ENCODE measurements at regions not wholly inside any gene's neighbourhood (a gene's known extent, or its start where the extent isn't known, plus 50 kb on each side); places are given as distances from the start of the nearest gene placed in this dataset.

DNA sequence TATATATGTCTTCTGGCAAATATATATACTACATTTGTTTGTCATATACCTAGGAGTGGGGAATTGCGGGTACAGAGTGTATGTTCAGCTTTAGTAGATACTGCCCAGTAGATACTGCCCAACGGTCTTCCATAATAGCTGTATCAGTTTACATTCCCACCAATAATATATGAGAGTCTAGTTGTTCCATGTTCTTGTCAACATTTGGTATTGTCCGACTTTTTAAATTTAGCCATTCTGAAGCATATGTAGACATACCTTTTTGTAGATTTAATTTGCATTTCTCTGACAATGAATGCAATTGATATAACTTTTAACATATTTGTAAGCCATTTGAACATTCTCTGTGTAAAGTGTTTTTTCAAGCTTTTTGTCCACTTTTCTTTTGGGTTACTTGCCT, 99.0 kb upstream of the HIVEP3 start:
- H3K27ac ChIP-seq (ENCODE audit: low read length), result no peak overlapping the region
- no peaks in the 10 kb centered on the region for H3K9me3 ChIP-seq (ENCODE audit: low read length)
- no peaks in the 10 kb centered on the region for H3K79me2 ChIP-seq (ENCODE audit: low read length)
- H3K4me1 ChIP-seq (ENCODE audit: low read length), result no peaks in the 10 kb centered on the region
- no peaks in the 10 kb centered on the region for H4K20me1 ChIP-seq (ENCODE audit: insufficient read depth, low read depth, low read length)
- DNase-seq, result no peak
- H3K4me2 ChIP-seq (ENCODE audit: low read depth, low read length, poor library complexity, severe bottlenecking), result no peak overlapping the region
- no peak overlapping the region for H3K4me3 ChIP-seq (ENCODE audit: low read length)
- H2AFZ ChIP-seq (ENCODE audit: low read length), result no peak overlapping the region
- no peaks in the 10 kb centered on the region for H3K9me2 ChIP-seq (replicated peaks; ENCODE audit: insufficient read depth, low read length)
- no peak overlapping the region for H3K9ac ChIP-seq (ENCODE audit: low read length)
- H3K27me3 ChIP-seq (ENCODE audit: low read length), result no peaks in the 10 kb centered on the region
- H3K36me3 ChIP-seq (ENCODE audit: insufficient read depth, low read length), result no peaks in the 10 kb centered on the region

DNA sequence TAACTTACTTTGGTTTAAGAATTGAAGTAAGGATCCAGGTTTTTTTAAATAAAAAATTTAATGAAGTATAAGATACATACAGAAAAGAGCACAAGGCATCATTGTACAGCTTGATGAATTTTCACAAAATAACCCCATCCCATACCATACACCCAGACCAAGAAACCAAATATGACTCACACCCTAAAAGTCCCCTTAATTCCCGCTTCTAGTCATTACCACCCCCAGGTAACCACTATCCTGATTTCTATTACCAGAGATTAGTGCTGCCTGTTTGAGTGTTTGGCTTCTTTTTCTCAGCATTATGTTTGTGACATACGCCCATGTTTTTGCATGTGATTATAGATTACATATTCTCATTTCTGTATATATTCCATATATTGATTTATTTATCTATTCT, 98.5 kb upstream of the HIVEP3 start:
- H3K27ac ChIP-seq (ENCODE audit: low read length), result no peak overlapping the region
- H3K27me3 ChIP-seq (ENCODE audit: low read length), result no peaks in the 10 kb centered on the region
- DNase-seq, result no peak

DNA sequence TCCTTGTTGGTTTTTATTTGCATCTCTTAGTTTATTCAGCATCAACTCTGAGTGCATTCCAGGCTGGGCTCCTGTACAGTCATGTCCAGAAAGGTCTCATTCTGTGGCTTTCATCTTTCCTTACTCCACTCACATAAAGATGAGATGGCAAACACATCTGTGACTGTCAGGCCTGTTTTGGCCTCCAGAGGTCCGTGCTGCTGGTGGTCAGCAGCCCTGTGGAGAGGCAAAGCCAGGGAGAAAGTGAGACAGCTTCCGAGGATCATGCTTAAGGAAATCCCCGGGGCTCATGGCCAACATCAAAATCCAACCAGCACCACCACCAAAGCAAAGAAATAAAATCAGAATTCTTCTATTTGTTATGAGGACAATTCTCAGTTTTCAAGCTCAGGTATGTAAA, 96.1 kb upstream of the HIVEP3 start:
- Histone ChIP-seq H3K4me3 (ENCODE audit: low read length) (no peak overlapping the region), H3K36me3 (ENCODE audit: insufficient read depth, low read length) (no peaks in the 10 kb centered on the region), H3K9ac (ENCODE audit: low read length) (no peak overlapping the region), H3K79me2 (ENCODE audit: low read length) (no peaks in the 10 kb centered on the region), H2AFZ (ENCODE audit: low read length) (no peak overlapping the region), H3K9me2 (replicated peaks; ENCODE audit: insufficient read depth, low read length) (no peaks in the 10 kb centered on the region), H3K4me2 (ENCODE audit: low read depth, low read length, poor library complexity, severe bottlenecking) (no peak overlapping the region), H3K27me3 (ENCODE audit: low read length) (no peaks in the 10 kb centered on the region), H3K4me1 (ENCODE audit: low read length) (no peaks in the 10 kb centered on the region), H3K27ac (ENCODE audit: low read length) (no peak overlapping the region), H4K20me1 (ENCODE audit: insufficient read depth, low read depth, low read length) (no peaks in the 10 kb centered on the region), H3K9me3 (ENCODE audit: low read length) (no peaks in the 10 kb centered on the region)
- DNase-seq, result no peak

More for the DNA sequence above, 98.5 kb upstream of the HIVEP3 start:
- H3K36me3 ChIP-seq (ENCODE audit: insufficient read depth, low read length), result no peaks in the 10 kb centered on the region
- no peak overlapping the region for H3K4me3 ChIP-seq (ENCODE audit: low read length)
- no peak overlapping the region for H3K4me2 ChIP-seq (ENCODE audit: low read depth, low read length, poor library complexity, severe bottlenecking)
- H4K20me1 ChIP-seq (ENCODE audit: insufficient read depth, low read depth, low read length), result no peaks in the 10 kb centered on the region
- no peaks in the 10 kb centered on the region for H3K79me2 ChIP-seq (ENCODE audit: low read length)
- H3K4me1 ChIP-seq (ENCODE audit: low read length), result no peaks in the 10 kb centered on the region
- H3K9me2 ChIP-seq (replicated peaks; ENCODE audit: insufficient read depth, low read length), result no peaks in the 10 kb centered on the region
- H3K9ac ChIP-seq (ENCODE audit: low read length), result no peak overlapping the region
- no peaks in the 10 kb centered on the region for H3K9me3 ChIP-seq (ENCODE audit: low read length)
- no peak overlapping the region for H2AFZ ChIP-seq (ENCODE audit: low read length)

DNA sequence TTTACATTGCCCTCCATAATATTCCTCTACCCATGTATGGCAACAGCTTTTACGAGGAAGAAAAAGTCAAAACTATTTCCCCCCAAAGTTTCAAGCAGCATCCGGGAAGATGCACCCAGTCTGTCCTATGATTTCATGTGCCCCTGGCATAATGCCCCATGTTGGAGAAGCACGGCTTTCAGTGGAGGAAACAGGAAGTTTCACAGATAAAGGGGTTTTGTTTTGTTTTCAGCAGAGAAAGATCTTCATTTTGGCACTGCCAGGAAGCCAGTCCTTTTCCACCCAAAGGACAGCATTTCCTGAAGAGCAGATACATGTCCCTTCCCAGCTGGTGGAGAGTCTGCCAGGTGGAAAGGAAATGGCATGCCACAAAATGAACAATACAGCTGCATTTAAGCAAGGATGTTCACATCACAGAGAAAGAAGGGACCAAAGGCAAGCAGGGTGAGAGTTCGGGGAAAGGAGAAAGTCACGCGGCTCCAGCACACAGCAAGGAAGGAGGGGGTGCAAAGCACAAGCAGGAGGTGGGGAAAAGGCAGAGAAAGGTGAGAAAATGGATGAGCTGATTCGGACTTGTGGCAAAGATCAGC, 95.3 kb upstream of the HIVEP3 start:
- Histone ChIP-seq H3K36me3 (ENCODE audit: insufficient read depth, low read length) (no peaks in the 10 kb centered on the region), H3K79me2 (ENCODE audit: low read length) (no peaks in the 10 kb centered on the region), H2AFZ (ENCODE audit: low read length) (no peak overlapping the region), H3K4me3 (ENCODE audit: low read length) (no peak overlapping the region), H3K4me1 (ENCODE audit: low read length) (no peaks in the 10 kb centered on the region), H4K20me1 (ENCODE audit: insufficient read depth, low read depth, low read length) (no peaks in the 10 kb centered on the region), H3K9me3 (ENCODE audit: low read length) (no peaks in the 10 kb centered on the region), H3K9ac (ENCODE audit: low read length) (no peak overlapping the region), H3K27me3 (ENCODE audit: low read length) (no peaks in the 10 kb centered on the region), H3K4me2 (ENCODE audit: low read depth, low read length, poor library complexity, severe bottlenecking) (no peak overlapping the region), H3K27ac (ENCODE audit: low read length) (no peak overlapping the region), H3K9me2 (replicated peaks; ENCODE audit: insufficient read depth, low read length) (no peaks in the 10 kb centered on the region)
- no peak for DNase-seq

DNA sequence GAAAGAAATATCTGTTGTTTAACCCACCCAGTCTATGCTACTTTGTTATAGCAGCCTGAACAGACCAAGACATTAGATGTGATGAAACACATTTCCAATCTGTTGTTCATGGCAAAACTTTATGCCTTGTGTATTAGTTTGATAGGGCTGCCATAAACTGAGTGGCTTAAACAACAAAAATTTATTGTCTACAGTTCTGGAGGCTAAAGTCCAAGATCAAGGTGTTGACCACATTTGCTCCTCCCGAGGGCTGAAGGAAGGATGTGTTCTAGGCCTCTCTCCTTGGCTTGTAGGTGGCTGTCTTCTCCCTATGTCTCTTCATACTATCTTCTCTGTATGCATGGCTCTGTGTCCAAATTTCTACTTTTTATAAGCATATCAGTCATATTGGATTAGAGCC, 94.1 kb upstream of the HIVEP3 start:
- H3K36me3 ChIP-seq (ENCODE audit: insufficient read depth, low read length), result no peaks in the 10 kb centered on the region
- H3K9me3 ChIP-seq (ENCODE audit: low read length), result no peaks in the 10 kb centered on the region
- H3K27ac ChIP-seq (ENCODE audit: low read length), result no peak overlapping the region
- no peak for DNase-seq
- no peaks in the 10 kb centered on the region for H4K20me1 ChIP-seq (ENCODE audit: insufficient read depth, low read depth, low read length)
- H3K79me2 ChIP-seq (ENCODE audit: low read length), result no peaks in the 10 kb centered on the region
- no peak overlapping the region for H3K9ac ChIP-seq (ENCODE audit: low read length)
- no peak overlapping the region for H3K4me2 ChIP-seq (ENCODE audit: low read depth, low read length, poor library complexity, severe bottlenecking)
- H3K9me2 ChIP-seq (replicated peaks; ENCODE audit: insufficient read depth, low read length), result no peaks in the 10 kb centered on the region
- no peaks in the 10 kb centered on the region for H3K27me3 ChIP-seq (ENCODE audit: low read length)
- no peaks in the 10 kb centered on the region for H3K4me1 ChIP-seq (ENCODE audit: low read length)
- H2AFZ ChIP-seq (ENCODE audit: low read length), result no peak overlapping the region
- no peak overlapping the region for H3K4me3 ChIP-seq (ENCODE audit: low read length)

DNA sequence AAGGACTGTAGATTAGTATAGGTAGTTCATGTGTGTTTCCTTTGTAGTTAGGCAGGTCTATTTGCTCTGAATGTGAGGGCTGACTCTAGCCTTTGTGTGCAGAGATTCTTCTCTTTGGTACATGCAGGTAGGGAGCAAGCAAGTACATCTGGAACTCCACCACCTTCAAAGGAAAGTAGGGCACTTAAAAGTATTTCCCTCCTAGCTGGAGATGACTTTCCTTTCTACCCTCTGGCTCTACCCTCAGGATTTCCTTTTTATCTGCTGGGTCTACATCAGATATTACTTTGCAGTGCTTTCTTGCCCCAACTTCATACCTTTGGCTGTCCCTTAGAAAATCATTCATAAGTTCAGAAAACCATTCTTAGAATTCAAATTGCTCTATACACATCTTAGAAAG, 91.7 kb upstream of the HIVEP3 start:
- no peak overlapping the region for H3K27ac ChIP-seq (ENCODE audit: low read length)
- no peaks in the 10 kb centered on the region for H3K79me2 ChIP-seq (ENCODE audit: low read length)
- H2AFZ ChIP-seq (ENCODE audit: low read length), result no peak overlapping the region
- no peaks in the 10 kb centered on the region for H3K9me2 ChIP-seq (replicated peaks; ENCODE audit: insufficient read depth, low read length)
- H3K36me3 ChIP-seq (ENCODE audit: insufficient read depth, low read length), result no peaks in the 10 kb centered on the region
- H3K9ac ChIP-seq (ENCODE audit: low read length), result no peak overlapping the region
- H3K4me3 ChIP-seq (ENCODE audit: low read length), result no peak overlapping the region
- no peaks in the 10 kb centered on the region for H3K4me1 ChIP-seq (ENCODE audit: low read length)
- no peak overlapping the region for H3K4me2 ChIP-seq (ENCODE audit: low read depth, low read length, poor library complexity, severe bottlenecking)
- no peaks in the 10 kb centered on the region for H3K27me3 ChIP-seq (ENCODE audit: low read length)
- DNase-seq, result no peak
- no peaks in the 10 kb centered on the region for H3K9me3 ChIP-seq (ENCODE audit: low read length)
- no peaks in the 10 kb centered on the region for H4K20me1 ChIP-seq (ENCODE audit: insufficient read depth, low read depth, low read length)

DNA sequence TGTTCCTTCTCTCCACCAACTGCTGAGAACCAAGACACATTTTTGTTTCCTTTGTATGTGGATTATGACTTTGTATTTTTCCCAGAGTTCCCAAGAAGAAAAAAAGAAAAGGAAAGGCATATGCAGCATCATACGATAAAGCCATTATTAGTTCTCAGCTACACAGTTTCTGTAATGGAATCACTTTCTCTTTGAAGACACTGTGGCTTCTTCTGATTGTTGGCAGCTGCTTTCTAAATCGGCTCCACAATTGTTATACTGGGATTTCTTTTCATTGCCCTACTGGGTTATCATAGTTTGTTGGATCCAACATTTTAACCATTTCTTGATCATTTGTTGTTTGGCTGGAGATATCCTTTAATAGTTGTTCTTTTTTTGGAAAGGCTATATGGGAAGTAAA, 89.5 kb upstream of the HIVEP3 start:
- H3K27me3 ChIP-seq (ENCODE audit: low read length), result no peaks in the 10 kb centered on the region
- H3K9me3 ChIP-seq (ENCODE audit: low read length), result no peaks in the 10 kb centered on the region
- H2AFZ ChIP-seq (ENCODE audit: low read length), result no peak overlapping the region
- no peak overlapping the region for H3K4me3 ChIP-seq (ENCODE audit: low read length)
- no peaks in the 10 kb centered on the region for H3K36me3 ChIP-seq (ENCODE audit: insufficient read depth, low read length)
- H3K79me2 ChIP-seq (ENCODE audit: low read length), result no peaks in the 10 kb centered on the region
- no peak overlapping the region for H3K27ac ChIP-seq (ENCODE audit: low read length)
- H3K9ac ChIP-seq (ENCODE audit: low read length), result no peak overlapping the region
- H3K4me2 ChIP-seq (ENCODE audit: low read depth, low read length, poor library complexity, severe bottlenecking), result no peak overlapping the region
- no peaks in the 10 kb centered on the region for H3K9me2 ChIP-seq (replicated peaks; ENCODE audit: insufficient read depth, low read length)
- DNase-seq, result no peak
- H3K4me1 ChIP-seq (ENCODE audit: low read length), result peaks cover 13% of the 10 kb centered on the region
- H4K20me1 ChIP-seq (ENCODE audit: insufficient read depth, low read depth, low read length), result no peaks in the 10 kb centered on the region

DNA sequence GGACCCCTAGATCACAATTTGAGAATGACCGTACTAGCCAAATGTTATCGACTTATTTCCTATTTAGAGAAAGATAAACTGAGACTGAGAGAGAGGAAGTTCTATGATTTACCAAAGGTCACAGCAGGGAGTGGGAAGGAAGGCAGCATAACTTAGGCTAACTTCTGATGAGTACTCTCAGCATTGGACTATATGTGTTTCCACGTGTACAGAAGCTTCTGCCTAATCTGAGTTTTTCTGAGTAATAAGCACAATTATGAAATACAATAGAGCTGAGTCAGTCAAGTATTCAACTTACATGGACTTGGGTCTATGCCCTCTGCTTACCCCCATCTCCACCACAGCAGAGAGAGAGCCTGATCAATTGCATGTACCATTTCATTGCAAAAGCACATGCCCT, 88.1 kb upstream of the HIVEP3 start:
- Histone ChIP-seq H4K20me1 (ENCODE audit: insufficient read depth, low read depth, low read length) (no peaks in the 10 kb centered on the region), H3K4me1 (ENCODE audit: low read length) (peaks cover 16% of the 10 kb centered on the region), H3K9me3 (ENCODE audit: low read length) (no peaks in the 10 kb centered on the region), H3K79me2 (ENCODE audit: low read length) (no peaks in the 10 kb centered on the region), H3K36me3 (ENCODE audit: insufficient read depth, low read length) (no peaks in the 10 kb centered on the region), H3K27ac (ENCODE audit: low read length) (no peak overlapping the region), H3K27me3 (ENCODE audit: low read length) (no peaks in the 10 kb centered on the region), H3K9ac (ENCODE audit: low read length) (no peak overlapping the region), H2AFZ (ENCODE audit: low read length) (no peak overlapping the region), H3K9me2 (replicated peaks; ENCODE audit: insufficient read depth, low read length) (no peaks in the 10 kb centered on the region), H3K4me3 (ENCODE audit: low read length) (no peak overlapping the region), H3K4me2 (ENCODE audit: low read depth, low read length, poor library complexity, severe bottlenecking) (no peak overlapping the region)
- DNase-seq, result no peak

DNA sequence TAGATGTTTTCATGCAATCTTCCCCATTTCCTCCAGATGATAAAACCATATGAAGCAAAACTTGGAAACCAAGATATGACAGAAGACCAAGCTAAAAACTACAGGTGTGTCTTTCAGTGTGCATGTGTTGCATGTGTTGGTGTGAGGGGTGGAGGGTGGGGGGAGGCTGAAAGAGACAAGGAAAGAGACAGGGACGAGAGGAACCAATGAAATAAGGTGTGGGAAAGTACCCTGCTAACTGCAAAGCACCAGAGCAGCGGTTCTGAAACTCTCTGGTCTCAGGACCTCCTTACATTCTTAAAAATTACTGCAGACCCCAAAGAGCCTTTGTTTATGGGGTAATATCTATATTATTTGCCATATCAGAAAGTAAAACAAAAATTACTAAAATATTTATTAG, 87.4 kb upstream of the HIVEP3 start:
- peaks cover 16% of the 10 kb centered on the region for H3K4me1 ChIP-seq (ENCODE audit: low read length)
- no peaks in the 10 kb centered on the region for H4K20me1 ChIP-seq (ENCODE audit: insufficient read depth, low read depth, low read length)
- DNase-seq, result no peak
- no peaks in the 10 kb centered on the region for H3K79me2 ChIP-seq (ENCODE audit: low read length)
- no peak overlapping the region for H3K9ac ChIP-seq (ENCODE audit: low read length)
- H3K4me3 ChIP-seq (ENCODE audit: low read length), result no peak overlapping the region
- H2AFZ ChIP-seq (ENCODE audit: low read length), result no peak overlapping the region
- no peak overlapping the region for H3K4me2 ChIP-seq (ENCODE audit: low read depth, low read length, poor library complexity, severe bottlenecking)
- H3K27ac ChIP-seq (ENCODE audit: low read length), result no peak overlapping the region
- H3K9me2 ChIP-seq (replicated peaks; ENCODE audit: insufficient read depth, low read length), result no peaks in the 10 kb centered on the region
- H3K9me3 ChIP-seq (ENCODE audit: low read length), result no peaks in the 10 kb centered on the region
- H3K27me3 ChIP-seq (ENCODE audit: low read length), result no peaks in the 10 kb centered on the region
- no peaks in the 10 kb centered on the region for H3K36me3 ChIP-seq (ENCODE audit: insufficient read depth, low read length)

All from Karpas-422 (cell line).